ENCODE measurements at regions not wholly inside any gene's neighbourhood (a gene's known extent, or its start where the extent isn't known, plus 50 kb on each side); places are given as distances from the start of the nearest gene placed in this dataset.
A peak's percentile ranks its signal among the peaks of the same experiment; 100 is the strongest.

DNA sequence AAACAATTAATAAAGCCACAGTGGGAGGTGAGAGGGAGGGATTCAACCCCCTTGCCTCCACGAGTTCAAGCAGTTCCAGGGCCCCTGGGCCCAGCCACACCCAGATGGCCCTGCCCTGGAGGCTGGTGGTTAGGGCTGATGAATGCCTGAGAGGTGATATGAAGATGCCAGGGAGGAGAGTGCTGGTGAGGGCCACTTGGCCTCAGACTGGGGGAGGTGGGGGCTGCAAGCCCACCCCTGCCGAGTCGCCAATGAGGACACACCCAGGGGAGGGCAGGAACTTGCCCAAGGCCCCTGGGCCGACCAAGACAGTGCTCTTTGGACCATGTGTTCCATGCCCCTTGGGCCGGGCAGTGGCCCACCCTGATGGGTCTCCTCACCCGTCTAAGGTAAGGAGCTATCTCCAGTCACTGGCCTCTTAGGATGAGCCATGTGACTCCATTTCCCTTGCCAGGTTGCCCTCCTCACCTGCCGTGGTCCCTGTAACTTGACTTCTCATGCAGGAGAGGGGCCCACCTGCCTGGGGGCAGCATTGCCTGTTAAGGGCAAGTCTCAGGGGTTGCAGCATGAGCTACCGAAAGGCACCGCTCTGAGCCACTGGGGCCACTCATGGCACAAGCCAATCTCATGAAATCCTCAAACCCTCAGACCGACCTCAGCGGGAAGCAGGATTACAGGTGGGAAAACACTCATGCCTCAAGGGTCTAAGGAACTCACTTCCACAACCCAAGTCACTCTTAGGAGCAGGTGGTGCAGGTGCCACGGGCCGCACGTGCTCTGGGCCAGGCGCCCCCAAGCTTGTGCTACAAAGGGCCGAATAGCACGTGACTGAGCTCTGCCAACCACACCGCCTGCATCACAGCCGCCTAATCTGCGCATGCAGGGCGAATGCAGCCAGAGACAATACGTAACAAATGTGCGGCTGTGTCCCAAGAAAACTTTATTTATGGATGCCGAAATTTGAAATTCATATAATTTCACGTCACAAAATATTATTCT lies 147.4 kb upstream of the MLN start:
- no peak for DNase-seq

- DNase-seq, result no peak
These were observed 146.7 kb upstream of the MLN start for GRCh38 chr6:33950472-33950881.

DNA sequence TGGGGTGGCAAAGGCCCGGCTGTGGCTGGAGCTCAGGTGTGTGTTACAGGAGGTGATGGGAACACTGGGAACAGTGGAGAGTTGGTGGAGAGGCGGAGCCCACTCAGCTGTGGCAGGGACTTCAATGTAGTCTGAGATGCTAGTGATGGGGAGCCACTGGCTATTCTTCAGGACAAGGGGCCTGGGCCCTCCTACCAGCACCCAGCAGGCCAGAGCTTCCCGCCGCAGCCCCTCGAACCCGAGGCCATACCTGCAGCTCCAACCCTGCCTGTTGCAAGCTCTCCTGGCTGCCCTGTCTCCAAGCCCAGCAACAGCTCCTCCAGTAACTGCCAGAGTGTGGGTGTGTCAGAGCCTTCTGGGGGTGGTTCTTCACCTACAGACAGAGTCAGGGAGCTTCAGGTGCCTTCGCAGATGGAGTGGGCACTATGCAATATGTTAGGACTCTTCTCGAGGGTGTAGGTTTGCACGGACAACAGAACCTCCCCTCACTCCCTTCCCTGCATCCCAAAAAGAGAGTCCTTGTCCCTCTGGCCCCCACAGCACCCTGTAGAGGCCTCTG lies 146.2 kb upstream of the MLN start:
- DNase-seq, result no peak

DNA sequence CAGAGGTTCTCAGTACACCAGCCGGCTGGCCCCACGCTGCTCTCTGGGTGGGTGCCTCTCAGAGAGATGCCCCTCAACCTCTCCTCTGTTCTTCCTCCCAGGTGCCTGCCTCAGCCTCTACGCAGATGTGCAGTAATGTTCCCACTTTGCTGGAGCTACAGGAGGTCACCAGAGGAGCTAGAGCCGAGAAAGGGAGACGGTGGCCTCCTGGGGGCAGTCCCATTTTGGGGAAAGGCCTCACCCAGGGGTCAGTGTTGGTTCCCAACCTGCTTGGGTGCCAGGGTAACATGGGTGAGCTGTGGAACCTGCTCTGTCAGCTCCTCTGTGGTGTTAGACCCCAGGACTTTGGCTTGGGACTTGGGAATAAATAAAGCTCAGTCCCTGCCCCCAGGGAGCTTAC lies 145.3 kb upstream of the MLN start:
- DNase-seq, result no peak

DNA sequence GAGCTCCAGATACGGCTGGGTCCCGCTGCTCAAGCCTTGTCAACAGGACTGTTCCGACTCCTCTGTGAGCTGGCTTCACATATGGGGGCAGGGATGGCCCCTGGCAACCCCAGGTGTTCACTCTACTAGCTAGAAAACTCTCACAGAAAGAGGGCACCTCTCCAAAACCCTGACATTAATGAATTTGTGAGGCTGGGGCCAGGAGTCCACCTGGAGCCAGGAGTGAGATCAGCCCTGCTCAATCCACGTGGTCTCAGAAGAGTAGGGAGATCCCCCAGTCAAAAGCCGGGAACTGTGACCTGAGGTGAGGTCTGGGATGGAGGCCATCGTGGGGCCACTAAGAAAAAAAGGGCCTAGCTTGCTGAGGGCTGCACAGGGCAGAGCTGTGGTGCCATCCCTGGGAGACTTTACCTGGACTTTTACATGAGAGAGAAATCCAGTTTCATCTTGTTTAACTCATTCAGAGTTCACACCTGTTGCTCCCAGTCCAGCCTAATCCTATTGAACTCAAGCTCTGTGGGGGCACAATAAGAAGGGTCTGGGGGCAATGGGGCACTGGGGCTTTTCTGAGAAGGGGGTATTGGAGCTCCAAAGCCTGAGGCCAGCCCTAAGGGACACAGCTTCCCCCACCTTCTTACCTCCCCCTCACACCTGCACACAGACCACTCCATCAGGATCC lies 144.3 kb upstream of the MLN start:
- no peak for DNase-seq

GRCh38 chr6:33947047-33947446 lies 143.2 kb upstream of the MLN start:
- no peak for DNase-seq

GRCh38 chr6:33945931-33946330 lies 142.1 kb upstream of the MLN start:
- no peak for DNase-seq

- DNase-seq, result no peak
These were observed 141.0 kb upstream of the MLN start for GRCh38 chr6:33944686-33945411.

- DNase-seq, result no peak
These were observed 133.1 kb upstream of the MLN start for GRCh38 chr6:33936886-33937285.

GRCh38 chr6:33935439-33936080 lies 131.8 kb upstream of the MLN start:
- DNase-seq, result no peak

- DNase-seq, result no peak
These were observed 131.0 kb upstream of the MLN start for GRCh38 chr6:33934731-33935270.

DNA sequence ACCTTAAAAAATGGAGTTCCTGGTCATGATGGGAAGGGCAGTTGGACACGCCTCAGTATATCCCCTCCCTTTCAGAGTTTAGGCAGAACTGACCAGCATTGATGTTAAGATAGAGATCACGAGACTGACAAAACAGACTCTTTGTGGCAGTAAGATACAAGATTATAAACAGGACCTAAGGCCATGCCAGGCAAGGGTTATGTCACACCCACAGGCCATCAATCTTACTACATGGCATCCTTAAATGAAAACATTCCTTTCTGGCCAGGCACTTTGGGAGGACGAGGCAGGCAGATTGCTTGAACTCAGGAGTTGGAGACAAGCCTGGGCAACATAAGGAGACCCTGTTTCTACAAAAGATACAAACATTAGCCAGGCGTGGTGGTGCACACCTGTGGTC lies 129.3 kb upstream of the MLN start:
- no peak for DNase-seq

- DNase-seq, result no peak
These were observed 128.0 kb upstream of the MLN start for GRCh38 chr6:33931799-33932198.

- DNase-seq, result peak; percentile 6
These were observed 125.9 kb upstream of the MLN start for GRCh38 chr6:33929575-33930288.

DNA sequence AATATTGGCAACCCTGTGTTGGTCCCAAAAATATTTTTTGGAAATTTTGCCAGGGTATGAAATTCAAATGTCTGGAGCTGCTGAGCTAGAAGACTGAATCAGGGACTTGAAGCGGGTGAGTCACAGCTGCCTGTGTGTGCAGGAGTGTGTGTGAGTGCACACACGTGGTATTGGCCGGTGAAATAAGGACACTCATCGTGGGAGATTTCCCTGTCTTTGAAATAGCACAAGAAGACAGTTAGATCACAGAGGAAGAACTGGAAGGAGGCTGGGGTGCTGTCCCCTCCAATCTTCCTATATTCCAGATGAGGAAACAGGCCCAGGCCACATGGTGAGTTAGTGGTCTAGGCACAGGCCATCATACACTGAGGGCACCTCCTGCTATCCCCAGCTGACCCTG lies 123.8 kb upstream of the MLN start:
- DNase-seq, result no peak

GRCh38 chr6:33927112-33927511 lies 123.3 kb upstream of the MLN start:
- no peak for DNase-seq

- DNase-seq, result peak; percentile 10
These were observed 122.6 kb upstream of the MLN start for GRCh38 chr6:33926451-33926850.

- no peak for DNase-seq
These were observed 122.1 kb upstream of the MLN start for GRCh38 chr6:33925936-33926335.

GRCh38 chr6:33925210-33925609 lies 121.4 kb upstream of the MLN start:
- no peak for DNase-seq

GRCh38 chr6:33924681-33925080 lies 120.9 kb upstream of the MLN start:
- no peak for DNase-seq

GRCh38 chr6:33923857-33924514 lies 120.2 kb upstream of the MLN start:
- no peak for DNase-seq

Measured in activated CD4-positive, alpha-beta T cell treated with anti-CD3 and anti-CD28 coated beads, Interleukin-2, amount 50 U/mL, for 16 hours (primary cell).